ENCODE measurements at regions not wholly inside any gene's neighbourhood (a gene's known extent, or its start where the extent isn't known, plus 50 kb on each side); places are given as distances from the start of the nearest gene placed in this dataset.

DNA sequence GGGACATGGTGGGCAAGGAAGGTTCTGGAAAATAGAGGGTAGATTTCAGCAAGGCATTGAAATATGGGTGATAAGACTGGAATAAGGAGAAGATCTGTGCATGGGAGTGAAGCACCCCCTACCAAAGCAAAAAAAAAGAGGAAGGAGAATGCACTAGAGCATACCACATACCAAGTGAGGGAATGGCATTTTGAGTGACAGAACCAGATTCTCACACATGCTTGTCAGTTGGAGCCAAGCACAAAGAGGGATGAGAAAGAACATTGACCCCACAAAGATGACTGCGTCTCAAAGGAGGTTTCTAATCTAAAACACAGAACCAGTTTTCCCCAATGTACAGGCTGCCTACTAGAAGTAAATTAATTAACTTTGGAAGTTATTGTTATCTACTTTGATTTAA is 140.3 kb upstream of the SMAD1 start:
- no peak overlapping the region for H3K27ac ChIP-seq (ENCODE audit: insufficient read length, low read depth, low read length)
- H3K18ac ChIP-seq (ENCODE audit: insufficient read length, low read depth, low read length): no peak overlapping the region
- H3K23me2 ChIP-seq (ENCODE audit: insufficient read length, low read depth, low read length, poor library complexity, severe bottlenecking): no peaks in the 10 kb centered on the region
- H3K56ac ChIP-seq (ENCODE audit: insufficient read length, low read depth, low read length): no peak overlapping the region
- H3K9me3 ChIP-seq (ENCODE audit: control insufficient read depth, low read depth, low read length): no peaks in the 10 kb centered on the region
- no peak overlapping the region for H2AFZ ChIP-seq (ENCODE audit: low read length)
- no peaks in the 10 kb centered on the region for H3K79me1 ChIP-seq (ENCODE audit: insufficient read depth, low read depth, low read length, poor library complexity, severe bottlenecking)
- Mint-ChIP-seq H3K9me3 (no peaks in the 10 kb centered on the region), H3K27ac (no peak overlapping the region), H3K27me3 (ENCODE audit: low read depth) (no peaks in the 10 kb centered on the region), H3K4me1 (peaks cover 13% of the 10 kb centered on the region in 2 experiments), H3K36me3 (ENCODE audit: insufficient read depth in 1 of 3, low read depth in 3 of 3) (no peaks in the 10 kb centered on the region), H3K4me3 (no peak overlapping the region)
- no peaks in the 10 kb centered on the region; the same call in 1 of the 2 replicates for H3K4me1 ChIP-seq (ENCODE audit: insufficient read depth, low read length)
- no peak overlapping the region for H4K5ac ChIP-seq (ENCODE audit: insufficient read length, low read depth, low read length)
- H2BK120ac ChIP-seq (ENCODE audit: low read depth, low read length, poor library complexity, severe bottlenecking): no peak overlapping the region
- no peak overlapping the region for H2BK12ac ChIP-seq (ENCODE audit: insufficient read length, low read depth, low read length)
- H4K8ac ChIP-seq (replicated peaks; ENCODE audit: insufficient read length, low read depth, low read length): no peak overlapping the region
- H3K4ac ChIP-seq (ENCODE audit: low read depth, low read length): no peak overlapping the region
- H2AK5ac ChIP-seq (ENCODE audit: insufficient read length, low read length): no peak overlapping the region
- TF ChIP-seq, protein P1, sequence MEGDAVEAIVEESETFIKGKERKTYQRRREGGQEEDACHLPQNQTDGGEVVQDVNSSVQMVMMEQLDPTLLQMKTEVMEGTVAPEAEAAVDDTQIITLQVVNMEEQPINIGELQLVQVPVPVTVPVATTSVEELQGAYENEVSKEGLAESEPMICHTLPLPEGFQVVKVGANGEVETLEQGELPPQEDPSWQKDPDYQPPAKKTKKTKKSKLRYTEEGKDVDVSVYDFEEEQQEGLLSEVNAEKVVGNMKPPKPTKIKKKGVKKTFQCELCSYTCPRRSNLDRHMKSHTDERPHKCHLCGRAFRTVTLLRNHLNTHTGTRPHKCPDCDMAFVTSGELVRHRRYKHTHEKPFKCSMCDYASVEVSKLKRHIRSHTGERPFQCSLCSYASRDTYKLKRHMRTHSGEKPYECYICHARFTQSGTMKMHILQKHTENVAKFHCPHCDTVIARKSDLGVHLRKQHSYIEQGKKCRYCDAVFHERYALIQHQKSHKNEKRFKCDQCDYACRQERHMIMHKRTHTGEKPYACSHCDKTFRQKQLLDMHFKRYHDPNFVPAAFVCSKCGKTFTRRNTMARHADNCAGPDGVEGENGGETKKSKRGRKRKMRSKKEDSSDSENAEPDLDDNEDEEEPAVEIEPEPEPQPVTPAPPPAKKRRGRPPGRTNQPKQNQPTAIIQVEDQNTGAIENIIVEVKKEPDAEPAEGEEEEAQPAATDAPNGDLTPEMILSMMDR (conservative IDR thresholded peaks at IDR 0.05): no peak
- no peak overlapping the region for H4K91ac ChIP-seq (ENCODE audit: insufficient read length, low read depth, low read length)
- H3K23ac ChIP-seq (ENCODE audit: insufficient read length, low read depth, low read length): no peak overlapping the region
- H2BK15ac ChIP-seq (ENCODE audit: low read depth, low read length): no peak overlapping the region
- DNase-seq: no peak
- no peaks in the 10 kb centered on the region for H3K27me3 ChIP-seq (ENCODE audit: insufficient read depth, low read length)
- H3K14ac ChIP-seq (ENCODE audit: insufficient read depth, low read length): no peak overlapping the region
- no peaks in the 10 kb centered on the region for H4K20me1 ChIP-seq (ENCODE audit: control insufficient read depth, insufficient read depth, insufficient read length)
- H3K9ac ChIP-seq (ENCODE audit: extremely low read depth, insufficient read length, low read length): no peak overlapping the region
- H2BK5ac ChIP-seq (ENCODE audit: insufficient read length, low read length): no peak overlapping the region
- H3T11ph ChIP-seq (ENCODE audit: low read length): no peak overlapping the region
- no peak overlapping the region for H2BK20ac ChIP-seq (ENCODE audit: low read depth, low read length, poor library complexity, severe bottlenecking)
- no peaks in the 10 kb centered on the region for H3K79me2 ChIP-seq (ENCODE audit: insufficient read depth, low read length)
- WGBS (ENCODE audit: extremely low coverage, insufficient read length, low lambda C conversion rate): no CpG with 5 or more reads among the region's 1 CpG
- no peak overlapping the region for H3K4me2 ChIP-seq (ENCODE audit: insufficient read depth, insufficient read length, low read length)
